PFSK-1 (cell line): ENCODE measurements at regions not wholly inside any gene's neighbourhood (a gene's known extent, or its start where the extent isn't known, plus 50 kb on each side); places are given as distances from the start of the nearest gene placed in this dataset.

Experiments used
- POLR2AphosphoS5 ChIP-seq: IDR thresholded peaks from 2 replicates; pipeline ENCODE4 v1.6.1; 2012; ENCODE audit warnings: low read depth, mild to moderate bottlenecking, control low read depth, low read length, moderate library complexity
- REST ChIP-seq, 2 experiments: IDR thresholded peaks; 2 replicates each; pipeline versions ENCODE4 v1.6.1 to v1.8.0; 2011 to 2012; ENCODE audit warnings: low read depth in 2 of 2, low read length in 2 of 2, control low read depth in 1 of 2, inconsistent platforms in 1 of 2, mild to moderate bottlenecking in 1 of 2, moderate library complexity in 1 of 2; ENCODE audit not compliant: insufficient read depth in 1 of 2
- SIN3A ChIP-seq: IDR thresholded peaks from 2 replicates; pipeline ENCODE4 v1.6.1; 2012; ENCODE audit warnings: mild to moderate bottlenecking, low read length, moderate library complexity, borderline replicate concordance; ENCODE audit not compliant: insufficient read depth
- TAF1 ChIP-seq: IDR thresholded peaks from 2 replicates; pipeline ENCODE4 v1.6.1; 2012; ENCODE audit warnings: low read length, control low read depth, borderline replicate concordance; ENCODE audit not compliant: insufficient read depth

- TF ChIP-seq POLR2AphosphoS5 (no peak), REST (IDR thresholded peaks at IDR 0.05; ENCODE audit: insufficient read depth in 1 of 2, low read depth in 2 of 2, low read length in 2 of 2) (no peak), SIN3A (no peak), TAF1 (no peak)
These were observed 397.7 kb downstream of the SUCLA2 start for GRCh38 chr13:47603365-47603764.
